ENCODE measurements at regions not wholly inside any gene's neighbourhood (a gene's known extent, or its start where the extent isn't known, plus 50 kb on each side); places are given as distances from the start of the nearest gene placed in this dataset.

- Mint-ChIP-seq H3K27ac (ENCODE audit: unreplicated experiment) (no peak overlapping the region), H3K9me3 (ENCODE audit: unreplicated experiment) (no peaks in the 10 kb centered on the region), H3K4me1 (ENCODE audit: low read depth, unreplicated experiment) (peaks cover 11% of the 10 kb centered on the region), H3K4me3 (ENCODE audit: unreplicated experiment) (no peak overlapping the region), H3K36me3 (ENCODE audit: low read depth, unreplicated experiment) (no peaks in the 10 kb centered on the region), H3K27me3 (ENCODE audit: low read depth, unreplicated experiment) (peaks cover 3% of the 10 kb centered on the region)
- Histone ChIP-seq H2AFZ (ENCODE audit: low read depth, low read length) (no peak overlapping the region), H3K4me1 (ENCODE audit: insufficient read depth, low read length) (peaks cover 8% of the 10 kb centered on the region), H3K36me3 (ENCODE audit: insufficient read depth, low read length) (no peaks in the 10 kb centered on the region), H3K9me3 (ENCODE audit: insufficient read depth, low read depth, low read length) (no peaks in the 10 kb centered on the region), H3K4me3 (ENCODE audit: insufficient read depth, low read depth, low read length) (no peak overlapping the region), H3K4me2 (ENCODE audit: low read length) (no peak overlapping the region), H4K20me1 (ENCODE audit: insufficient read depth, low read length) (no peaks in the 10 kb centered on the region), H3K9ac (ENCODE audit: low read length) (no peak overlapping the region), H3K79me2 (ENCODE audit: insufficient read depth, low read length) (no peaks in the 10 kb centered on the region), H3K27me3 (ENCODE audit: insufficient read depth, low read length) (no peaks in the 10 kb centered on the region), H3K27ac (ENCODE audit: low read depth, low read length) (no peak overlapping the region)
- DNase-seq (ENCODE audit: low read depth) = no peak
- FAIRE-seq = no peak
- TF ChIP-seq EZH2 (IDR thresholded peaks at IDR 0.05; ENCODE audit: insufficient read depth, low read length) = no peak
- no peak for TF ChIP-seq CTCF (IDR thresholded peaks at IDR 0.05; ENCODE audit: insufficient read depth, low read depth, low read length)
Observed at GRCh38 chr3:117632191-117632590, 922.6 kb downstream of the TUSC7 start.

- DNase-seq (ENCODE audit: low read depth) (no peak), FAIRE-seq (no peak)
- no peaks in the 10 kb centered on the region for H3K36me3 Mint-ChIP-seq (ENCODE audit: low read depth, unreplicated experiment)
- no peak overlapping the region for H3K4me3 ChIP-seq (ENCODE audit: insufficient read depth, low read depth, low read length)
- H3K9me3 ChIP-seq (ENCODE audit: insufficient read depth, low read depth, low read length) = no peaks in the 10 kb centered on the region
- no peak for TF ChIP-seq CTCF (IDR thresholded peaks at IDR 0.05; ENCODE audit: insufficient read depth, low read depth, low read length)
- no peaks in the 10 kb centered on the region for H3K36me3 ChIP-seq (ENCODE audit: insufficient read depth, low read length)
- H3K4me1 ChIP-seq (ENCODE audit: insufficient read depth, low read length) = peaks cover 8% of the 10 kb centered on the region
- peaks cover 3% of the 10 kb centered on the region for H3K27me3 Mint-ChIP-seq (ENCODE audit: low read depth, unreplicated experiment)
- H2AFZ ChIP-seq (ENCODE audit: low read depth, low read length) = no peak overlapping the region
- H3K9ac ChIP-seq (ENCODE audit: low read length) = no peak overlapping the region
- no peak overlapping the region for H3K27ac Mint-ChIP-seq (ENCODE audit: unreplicated experiment)
- no peak overlapping the region for H3K4me2 ChIP-seq (ENCODE audit: low read length)
- no peaks in the 10 kb centered on the region for H3K27me3 ChIP-seq (ENCODE audit: insufficient read depth, low read length)
- H3K27ac ChIP-seq (ENCODE audit: low read depth, low read length) = no peak overlapping the region
- no peaks in the 10 kb centered on the region for H3K79me2 ChIP-seq (ENCODE audit: insufficient read depth, low read length)
- no peaks in the 10 kb centered on the region for H3K9me3 Mint-ChIP-seq (ENCODE audit: unreplicated experiment)
- H3K4me1 Mint-ChIP-seq (ENCODE audit: low read depth, unreplicated experiment) = peaks cover 11% of the 10 kb centered on the region
- H4K20me1 ChIP-seq (ENCODE audit: insufficient read depth, low read length) = no peaks in the 10 kb centered on the region
- no peak overlapping the region for H3K4me3 Mint-ChIP-seq (ENCODE audit: unreplicated experiment)
Observed at GRCh38 chr3:117633207-117633606, 923.6 kb downstream of the TUSC7 start.

GRCh38 chr3:117637666-117638065 lies 928.1 kb downstream of the TUSC7 start:
- no peaks in the 10 kb centered on the region for H3K36me3 Mint-ChIP-seq (ENCODE audit: low read depth, unreplicated experiment)
- no peak overlapping the region for H3K4me3 ChIP-seq (ENCODE audit: insufficient read depth, low read depth, low read length)
- H2AFZ ChIP-seq (ENCODE audit: low read depth, low read length) = no peak overlapping the region
- peaks cover 3% of the 10 kb centered on the region for H3K27me3 Mint-ChIP-seq (ENCODE audit: low read depth, unreplicated experiment)
- H4K20me1 ChIP-seq (ENCODE audit: insufficient read depth, low read length) = no peaks in the 10 kb centered on the region
- no peaks in the 10 kb centered on the region for H3K4me1 ChIP-seq (ENCODE audit: insufficient read depth, low read length)
- H3K27ac ChIP-seq (ENCODE audit: low read depth, low read length) = no peak overlapping the region
- DNase-seq (ENCODE audit: low read depth) (no peak), FAIRE-seq (no peak)
- H3K36me3 ChIP-seq (ENCODE audit: insufficient read depth, low read length) = no peaks in the 10 kb centered on the region
- H3K27ac Mint-ChIP-seq (ENCODE audit: unreplicated experiment) = no peak overlapping the region
- H3K4me2 ChIP-seq (ENCODE audit: low read length) = no peak overlapping the region
- H3K9me3 Mint-ChIP-seq (ENCODE audit: unreplicated experiment) = no peaks in the 10 kb centered on the region
- TF ChIP-seq CTCF (IDR thresholded peaks at IDR 0.05; ENCODE audit: insufficient read depth, low read depth, low read length) (no peak), EZH2 (IDR thresholded peaks at IDR 0.05; ENCODE audit: insufficient read depth, low read length) (no peak)
- H3K4me3 Mint-ChIP-seq (ENCODE audit: unreplicated experiment) = no peak overlapping the region
- no peaks in the 10 kb centered on the region for H3K27me3 ChIP-seq (ENCODE audit: insufficient read depth, low read length)
- no peaks in the 10 kb centered on the region for H3K9me3 ChIP-seq (ENCODE audit: insufficient read depth, low read depth, low read length)
- H3K9ac ChIP-seq (ENCODE audit: low read length) = no peak overlapping the region
- H3K4me1 Mint-ChIP-seq (ENCODE audit: low read depth, unreplicated experiment) = no peaks in the 10 kb centered on the region
- no peaks in the 10 kb centered on the region for H3K79me2 ChIP-seq (ENCODE audit: insufficient read depth, low read length)

Measured in astrocyte (in vitro differentiated cells and primary cell).